ENCODE measurements at regions not wholly inside any gene's neighbourhood (a gene's known extent, or its start where the extent isn't known, plus 50 kb on each side); places are given as distances from the start of the nearest gene placed in this dataset.

- no peaks in the 10 kb centered on the region for H3K9me3 ChIP-seq (ENCODE audit: low read length)
- no peaks in the 10 kb centered on the region for H4K20me1 ChIP-seq (ENCODE audit: insufficient read depth, low read length)
Measured at GRCh38 chr2:134138115-134138514, 115.8 kb upstream of the MGAT5 start.

GRCh38 chr2:134139611-134140010 lies 114.3 kb upstream of the MGAT5 start:
- Histone ChIP-seq H3K79me2 (ENCODE audit: insufficient read depth, low read length) (0 out of 2 replicates have a peak, but pooled peaks cover 11% of the 10 kb centered on the region), H3K4me1 (ENCODE audit: insufficient read depth, low read length, severe bottlenecking) (peaks cover 9% of the 10 kb centered on the region), H3K27me3 (ENCODE audit: insufficient read depth, low read length) (no peaks in the 10 kb centered on the region), H3F3A (ENCODE audit: insufficient read depth, low read length) (no peaks in the 10 kb centered on the region), H3K36me3 (ENCODE audit: insufficient read depth, low read length) (no peaks in the 10 kb centered on the region), H3K4me3 (ENCODE audit: low read depth, low read length, poor library complexity, severe bottlenecking) (no peak overlapping the region), H4K20me1 (ENCODE audit: insufficient read depth, low read length) (no peaks in the 10 kb centered on the region), H2AFZ (ENCODE audit: low read length) (no peak overlapping the region), H3K4me2 (ENCODE audit: low read length) (no peak overlapping the region), H3K9me3 (ENCODE audit: low read length) (no peaks in the 10 kb centered on the region), H3K9me2 (ENCODE audit: low read depth, low read length) (no peaks in the 10 kb centered on the region), H3K9ac (ENCODE audit: low read length) (no peak overlapping the region), H3K27ac (ENCODE audit: low read depth, low read length, poor library complexity, severe bottlenecking) (no peak overlapping the region)
- no peak for TF ChIP-seq CTCF (IDR thresholded peaks at IDR 0.05; ENCODE audit: low read length)
- no peak for TF ChIP-seq EZH2 (IDR thresholded peaks at IDR 0.05; ENCODE audit: borderline replicate concordance, low read length)

More at GRCh38 chr2:134138115-134138514, 115.8 kb upstream of the MGAT5 start:
- no peaks in the 10 kb centered on the region for H3K27me3 ChIP-seq (ENCODE audit: insufficient read depth, low read length)
- H3K4me3 ChIP-seq (ENCODE audit: low read depth, low read length, poor library complexity, severe bottlenecking): no peak overlapping the region
- H3K79me2 ChIP-seq (ENCODE audit: insufficient read depth, low read length): 0 out of 2 replicates have a peak, but pooled peaks cover 11% of the 10 kb centered on the region
- no peak overlapping the region for H3K4me2 ChIP-seq (ENCODE audit: low read length)
- peaks cover 9% of the 10 kb centered on the region for H3K4me1 ChIP-seq (ENCODE audit: insufficient read depth, low read length, severe bottlenecking)
- H3K27ac ChIP-seq (ENCODE audit: low read depth, low read length, poor library complexity, severe bottlenecking): no peak overlapping the region
- H3K9me2 ChIP-seq (ENCODE audit: low read depth, low read length): no peaks in the 10 kb centered on the region
- TF ChIP-seq EZH2 (IDR thresholded peaks at IDR 0.05; ENCODE audit: borderline replicate concordance, low read length) (no peak), CTCF (IDR thresholded peaks at IDR 0.05; ENCODE audit: low read length) (no peak)
- no peak overlapping the region for H3K9ac ChIP-seq (ENCODE audit: low read length)
- no peaks in the 10 kb centered on the region for H3K36me3 ChIP-seq (ENCODE audit: insufficient read depth, low read length)
- no peaks in the 10 kb centered on the region for H3F3A ChIP-seq (ENCODE audit: insufficient read depth, low read length)
- H2AFZ ChIP-seq (ENCODE audit: low read length): no peak overlapping the region

GRCh38 chr2:134140251-134140661 lies 113.6 kb upstream of the MGAT5 start:
- no peak overlapping the region for H3K27ac ChIP-seq (ENCODE audit: low read depth, low read length, poor library complexity, severe bottlenecking)
- no peaks in the 10 kb centered on the region for H3K27me3 ChIP-seq (ENCODE audit: insufficient read depth, low read length)
- H3K9ac ChIP-seq (ENCODE audit: low read length): no peak overlapping the region
- H3K36me3 ChIP-seq (ENCODE audit: insufficient read depth, low read length): no peaks in the 10 kb centered on the region
- no peaks in the 10 kb centered on the region for H3F3A ChIP-seq (ENCODE audit: insufficient read depth, low read length)
- no peaks in the 10 kb centered on the region for H3K9me2 ChIP-seq (ENCODE audit: low read depth, low read length)
- H3K79me2 ChIP-seq (ENCODE audit: insufficient read depth, low read length): 0 out of 2 replicates have a peak, but pooled peaks cover 11% of the 10 kb centered on the region
- H3K4me1 ChIP-seq (ENCODE audit: insufficient read depth, low read length, severe bottlenecking): peaks cover 9% of the 10 kb centered on the region
- no peaks in the 10 kb centered on the region for H3K9me3 ChIP-seq (ENCODE audit: low read length)
- H3K4me2 ChIP-seq (ENCODE audit: low read length): no peak overlapping the region
- no peaks in the 10 kb centered on the region for H4K20me1 ChIP-seq (ENCODE audit: insufficient read depth, low read length)
- H2AFZ ChIP-seq (ENCODE audit: low read length): no peak overlapping the region
- TF ChIP-seq CTCF (IDR thresholded peaks at IDR 0.05; ENCODE audit: low read length) (no peak), EZH2 (IDR thresholded peaks at IDR 0.05; ENCODE audit: borderline replicate concordance, low read length) (no peak)
- no peak overlapping the region for H3K4me3 ChIP-seq (ENCODE audit: low read depth, low read length, poor library complexity, severe bottlenecking)
